ENCODE measurements at regions not wholly inside any gene's neighbourhood (a gene's known extent, or its start where the extent isn't known, plus 50 kb on each side); places are given as distances from the start of the nearest gene placed in this dataset.

DNA sequence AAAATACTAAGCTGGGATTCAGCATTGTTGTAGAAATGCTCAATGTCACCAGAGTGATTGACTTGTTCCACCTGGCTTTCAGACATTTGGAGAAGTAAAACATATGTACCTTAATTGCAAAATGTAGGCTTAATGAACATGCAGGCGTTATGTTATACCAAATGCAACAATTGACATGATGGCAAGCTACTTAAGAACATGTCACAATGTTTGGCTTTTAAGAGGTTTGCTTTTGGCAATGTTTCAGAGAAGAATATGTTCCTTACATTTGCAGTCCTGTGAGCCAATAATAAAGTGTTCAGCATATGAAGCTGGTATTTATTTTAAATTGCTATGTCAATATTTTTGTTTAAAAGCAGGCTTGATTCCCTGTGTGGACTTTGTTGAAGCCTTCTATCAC, 111.7 kb upstream of the NUDT12 start:
- FAIRE-seq (no peak), DNase-seq (no peak)
- Histone ChIP-seq H3K27ac (ENCODE audit: low read depth in 2 of 2, low read length in 2 of 2) (no peak overlapping the region), H3K4me3 (ENCODE audit: low read length in 3 of 3) (no peak overlapping the region), H3K9me3 (ENCODE audit: control insufficient read depth in 2 of 3, insufficient read depth in 1 of 3, low read length in 3 of 3) (no peaks in the 10 kb centered on the region), H3K36me3 (ENCODE audit: control insufficient read depth in 2 of 3, insufficient read depth in 3 of 3, low read length in 3 of 3) (no peaks in the 10 kb centered on the region), H3K4me1 (ENCODE audit: control insufficient read depth in 2 of 3, insufficient read depth in 2 of 3, low read depth in 1 of 3, low read length in 3 of 3) (no peaks in the 10 kb centered on the region), H3K27me3 (ENCODE audit: control insufficient read depth, insufficient read depth, low read length) (no peaks in the 10 kb centered on the region), H3K9ac (ENCODE audit: low read length in 3 of 3) (no peak overlapping the region)
- TF ChIP-seq, protein P1, sequence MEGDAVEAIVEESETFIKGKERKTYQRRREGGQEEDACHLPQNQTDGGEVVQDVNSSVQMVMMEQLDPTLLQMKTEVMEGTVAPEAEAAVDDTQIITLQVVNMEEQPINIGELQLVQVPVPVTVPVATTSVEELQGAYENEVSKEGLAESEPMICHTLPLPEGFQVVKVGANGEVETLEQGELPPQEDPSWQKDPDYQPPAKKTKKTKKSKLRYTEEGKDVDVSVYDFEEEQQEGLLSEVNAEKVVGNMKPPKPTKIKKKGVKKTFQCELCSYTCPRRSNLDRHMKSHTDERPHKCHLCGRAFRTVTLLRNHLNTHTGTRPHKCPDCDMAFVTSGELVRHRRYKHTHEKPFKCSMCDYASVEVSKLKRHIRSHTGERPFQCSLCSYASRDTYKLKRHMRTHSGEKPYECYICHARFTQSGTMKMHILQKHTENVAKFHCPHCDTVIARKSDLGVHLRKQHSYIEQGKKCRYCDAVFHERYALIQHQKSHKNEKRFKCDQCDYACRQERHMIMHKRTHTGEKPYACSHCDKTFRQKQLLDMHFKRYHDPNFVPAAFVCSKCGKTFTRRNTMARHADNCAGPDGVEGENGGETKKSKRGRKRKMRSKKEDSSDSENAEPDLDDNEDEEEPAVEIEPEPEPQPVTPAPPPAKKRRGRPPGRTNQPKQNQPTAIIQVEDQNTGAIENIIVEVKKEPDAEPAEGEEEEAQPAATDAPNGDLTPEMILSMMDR (IDR thresholded peaks at IDR 0.05; ENCODE audit: borderline replicate concordance, extremely low read depth, insufficient read depth): no peak
- intact Hi-C loops (cut with DNase I): no loop called here

DNA sequence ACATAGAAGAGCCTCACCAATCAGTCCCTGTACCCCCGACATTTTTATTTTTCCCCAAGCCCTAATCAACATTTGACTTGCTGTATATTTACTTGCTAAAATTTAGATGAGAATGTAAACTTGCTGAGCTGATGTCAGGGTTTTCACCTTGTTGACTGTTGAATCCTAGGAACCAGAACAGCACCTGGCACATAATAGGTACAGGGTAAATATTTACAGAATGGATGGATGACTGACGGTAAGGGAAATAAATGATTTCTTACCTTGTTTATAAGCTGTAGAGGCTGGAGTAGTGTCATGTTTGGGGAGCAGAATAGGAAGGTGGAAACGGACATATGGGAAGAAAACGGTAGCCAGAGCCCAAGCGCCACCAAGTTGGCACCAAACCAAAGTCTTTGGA, 107.0 kb upstream of the NUDT12 start:
- Histone ChIP-seq H3K9ac (ENCODE audit: low read length in 3 of 3) (no peak overlapping the region), H3K27me3 (ENCODE audit: control insufficient read depth, insufficient read depth, low read length) (no peaks in the 10 kb centered on the region), H3K4me3 (ENCODE audit: low read length in 3 of 3) (no peak overlapping the region), H3K9me3 (ENCODE audit: control insufficient read depth in 2 of 3, insufficient read depth in 1 of 3, low read length in 3 of 3) (no peaks in the 10 kb centered on the region), H3K36me3 (ENCODE audit: control insufficient read depth in 2 of 3, insufficient read depth in 3 of 3, low read length in 3 of 3) (no peaks in the 10 kb centered on the region), H3K27ac (ENCODE audit: low read depth in 2 of 2, low read length in 2 of 2) (no peak overlapping the region), H3K4me1 (ENCODE audit: control insufficient read depth in 2 of 3, insufficient read depth in 2 of 3, low read depth in 1 of 3, low read length in 3 of 3) (no peaks in the 10 kb centered on the region)
- intact Hi-C loops (cut with DNase I): no loop called here
- no peak for FAIRE-seq
- TF ChIP-seq, protein P1 (IDR thresholded peaks at IDR 0.05; ENCODE audit: borderline replicate concordance, extremely low read depth, insufficient read depth): no peak
- DNase-seq: no peak

DNA sequence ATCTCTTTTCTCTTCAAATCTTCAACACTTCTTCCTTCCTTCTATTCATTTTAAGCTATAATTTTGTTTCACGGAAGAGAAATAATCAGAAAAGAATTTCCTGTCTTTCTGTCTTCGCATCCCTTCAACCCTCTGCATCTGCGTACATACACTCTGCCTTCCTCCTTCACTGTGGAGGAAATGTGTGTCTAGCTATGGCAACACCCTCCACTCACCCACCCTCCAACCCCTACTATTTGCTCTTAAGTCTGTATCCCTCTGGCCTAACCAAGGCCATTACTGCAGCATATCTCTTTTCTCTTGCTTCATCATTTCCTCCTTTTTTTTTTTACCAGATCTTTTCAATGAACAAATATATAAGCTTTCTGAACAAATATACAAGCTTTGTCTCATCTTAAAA, 105.7 kb upstream of the NUDT12 start:
- DNase-seq (no peak), FAIRE-seq (no peak)
- intact Hi-C loops (cut with DNase I): no loop called here
- Histone ChIP-seq H3K9ac (ENCODE audit: low read length in 3 of 3) (no peak overlapping the region), H3K4me3 (ENCODE audit: low read length in 3 of 3) (no peak overlapping the region), H3K27ac (ENCODE audit: low read depth in 2 of 2, low read length in 2 of 2) (no peak overlapping the region), H3K9me3 (ENCODE audit: control insufficient read depth in 2 of 3, insufficient read depth in 1 of 3, low read length in 3 of 3) (no peaks in the 10 kb centered on the region), H3K27me3 (ENCODE audit: control insufficient read depth, insufficient read depth, low read length) (no peaks in the 10 kb centered on the region), H3K36me3 (ENCODE audit: control insufficient read depth in 2 of 3, insufficient read depth in 3 of 3, low read length in 3 of 3) (no peaks in the 10 kb centered on the region), H3K4me1 (ENCODE audit: control insufficient read depth in 2 of 3, insufficient read depth in 2 of 3, low read depth in 1 of 3, low read length in 3 of 3) (no peaks in the 10 kb centered on the region)
- TF ChIP-seq, protein P1 (IDR thresholded peaks at IDR 0.05; ENCODE audit: borderline replicate concordance, extremely low read depth, insufficient read depth): no peak

DNA sequence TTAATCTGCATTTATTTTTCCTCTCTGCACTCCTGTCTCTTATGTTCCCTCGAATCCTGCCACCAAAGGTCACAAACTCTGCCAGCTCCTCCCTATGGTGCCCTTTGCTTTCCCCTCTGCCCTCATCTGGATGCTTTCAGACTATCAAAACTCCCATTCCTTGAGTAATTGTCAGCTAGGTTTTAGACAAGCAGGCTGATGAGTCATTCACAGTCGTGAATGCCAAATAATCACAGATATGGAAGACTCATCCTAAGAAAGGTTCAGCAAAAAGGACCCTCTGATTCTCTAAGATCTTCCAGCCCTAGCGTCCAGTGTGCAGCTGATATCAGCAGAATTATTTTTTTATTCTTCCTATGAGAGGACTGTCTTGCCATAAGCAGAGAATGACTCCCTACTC, 104.5 kb upstream of the NUDT12 start:
- Histone ChIP-seq H3K9ac (ENCODE audit: low read length in 3 of 3) (no peak overlapping the region), H3K4me1 (ENCODE audit: control insufficient read depth in 2 of 3, insufficient read depth in 2 of 3, low read depth in 1 of 3, low read length in 3 of 3) (no peaks in the 10 kb centered on the region), H3K27ac (ENCODE audit: low read depth in 2 of 2, low read length in 2 of 2) (no peak overlapping the region), H3K36me3 (ENCODE audit: control insufficient read depth in 2 of 3, insufficient read depth in 3 of 3, low read length in 3 of 3) (no peaks in the 10 kb centered on the region), H3K27me3 (ENCODE audit: control insufficient read depth, insufficient read depth, low read length) (no peaks in the 10 kb centered on the region), H3K9me3 (ENCODE audit: control insufficient read depth in 2 of 3, insufficient read depth in 1 of 3, low read length in 3 of 3) (no peaks in the 10 kb centered on the region), H3K4me3 (ENCODE audit: low read length in 3 of 3) (no peak overlapping the region)
- DNase-seq: no peak
- TF ChIP-seq, protein P1 (IDR thresholded peaks at IDR 0.05; ENCODE audit: borderline replicate concordance, extremely low read depth, insufficient read depth): no peak
- FAIRE-seq: no peak
- intact Hi-C loops (cut with DNase I): no loop called here
